Head of caudate nucleus (tissue), 42 donors: ENCODE measurements at regions not wholly inside any gene's neighbourhood (a gene's known extent, or its start where the extent isn't known, plus 50 kb on each side); places are given as distances from the start of the nearest gene placed in this dataset.
"Not testable (repeated sequence)": the region's sequence is repeated elsewhere in the genome, so short reads cannot be mapped to it uniquely, and the experiment has no call there.

Source experiments
- DNase-seq, 42 donors: peaks; one replicate each; pipeline versions ENCODE4 v3.0.0 to v3.0.0-alpha.2; 2020 to 2021; ENCODE audit warnings: mixed read lengths in 7 of 42
- intact Hi-C: fragments of 100-400 bp; cut with DNase I; formaldehyde crosslinking; loops from one replicate; pipeline ENCODE4 v1.15.0; 2022

DNA sequence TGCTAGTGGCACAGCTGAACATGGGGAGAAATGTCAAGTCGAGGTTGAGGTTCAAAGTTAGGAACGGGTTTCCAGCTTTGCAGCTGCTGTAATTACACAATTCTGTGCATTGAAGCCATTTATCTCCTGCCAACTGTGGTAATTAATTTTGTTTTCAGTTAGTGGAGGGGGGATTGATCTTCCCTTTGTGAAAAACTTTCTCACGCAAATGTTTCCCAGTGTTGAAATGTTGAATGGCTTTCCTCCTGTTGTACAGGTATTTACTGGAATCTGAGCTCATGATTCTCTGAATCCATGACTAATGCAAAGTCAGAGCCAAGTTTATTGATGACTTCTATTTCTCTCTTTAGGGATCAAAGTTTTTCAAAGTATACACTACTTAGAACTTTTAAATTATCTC is 198.4 kb upstream of the SLC35B3 start:
- intact Hi-C loops = no loop called here
- no peak for DNase-seq

DNA sequence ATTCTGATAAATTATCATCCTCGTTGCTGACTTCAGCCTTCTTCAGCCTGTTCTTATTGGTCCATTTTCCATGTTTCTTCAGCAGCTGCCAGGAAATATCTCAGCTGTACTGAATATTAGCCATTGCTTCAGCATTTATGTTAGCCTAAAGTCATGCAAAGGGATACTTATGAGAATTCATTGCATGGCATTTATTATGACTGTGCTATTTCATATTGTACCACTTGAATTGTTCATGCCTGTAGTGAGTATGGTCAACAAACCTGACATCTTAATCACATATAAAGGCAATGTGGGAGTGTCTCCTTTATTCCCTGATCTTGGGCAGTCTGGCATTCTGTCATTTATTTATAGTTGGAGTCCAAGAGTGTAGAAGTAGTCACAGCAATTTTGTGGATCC is 193.4 kb upstream of the SLC35B3 start:
- no peak for DNase-seq
- intact Hi-C loops = no loop called here

DNA sequence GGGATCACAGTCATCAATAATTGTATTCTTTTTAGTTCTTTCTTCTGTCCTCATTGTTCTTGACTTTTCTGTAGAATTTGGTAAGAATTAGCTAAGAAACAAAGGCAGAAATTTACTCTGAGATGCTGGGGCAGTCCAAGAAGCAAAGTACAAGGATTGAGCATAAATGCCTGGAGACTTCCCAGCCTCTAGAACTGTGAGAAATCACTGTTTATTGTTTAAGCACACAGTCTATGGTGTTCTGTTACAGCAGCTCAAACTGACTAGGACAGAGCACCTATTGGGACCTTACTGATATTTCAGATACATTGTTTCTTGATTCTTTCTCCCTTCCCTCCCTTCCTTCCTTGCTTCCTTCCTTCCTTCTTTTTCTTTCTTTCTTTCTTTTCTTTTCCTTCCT is 192.7 kb upstream of the SLC35B3 start:
- DNase-seq = no peak
- intact Hi-C loops = no loop called here

DNA sequence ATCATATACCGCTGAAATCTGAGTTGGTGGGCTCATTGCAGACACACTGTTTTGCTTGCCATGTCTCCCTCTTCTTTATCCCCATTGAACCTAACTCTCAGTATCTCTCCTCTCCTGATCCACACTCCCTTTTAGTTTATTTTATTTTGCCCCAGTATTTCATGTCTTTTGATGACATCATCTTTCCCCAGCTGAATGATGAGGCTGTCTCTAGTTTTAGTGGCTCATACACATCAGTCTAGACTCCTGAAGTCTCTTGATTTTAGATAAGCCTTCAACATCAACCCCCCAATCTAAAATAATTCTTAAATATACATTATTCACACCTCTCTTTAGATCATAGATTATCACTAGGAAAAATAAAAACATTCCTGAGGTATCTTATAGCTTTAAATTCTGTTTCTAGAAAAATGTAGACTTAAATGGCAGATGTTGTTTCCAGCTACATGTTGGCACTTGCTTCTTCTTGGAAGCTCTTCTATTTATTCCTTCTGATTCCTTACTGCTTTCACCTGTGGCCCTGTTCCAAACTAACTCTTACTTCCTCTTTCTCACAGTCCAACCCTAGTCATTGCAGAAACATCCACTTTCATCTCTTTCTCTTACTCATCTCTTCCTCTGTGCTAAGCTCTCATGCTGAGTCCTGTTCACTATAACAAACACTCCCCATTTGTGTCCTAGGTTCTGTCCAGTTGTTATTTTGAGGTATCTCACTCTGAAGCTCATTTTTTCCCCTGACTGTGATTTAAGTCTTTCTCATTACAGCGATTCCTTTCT is 191.9 kb upstream of the SLC35B3 start:
- DNase-seq = no peak
- intact Hi-C loops = no loop called here

DNA sequence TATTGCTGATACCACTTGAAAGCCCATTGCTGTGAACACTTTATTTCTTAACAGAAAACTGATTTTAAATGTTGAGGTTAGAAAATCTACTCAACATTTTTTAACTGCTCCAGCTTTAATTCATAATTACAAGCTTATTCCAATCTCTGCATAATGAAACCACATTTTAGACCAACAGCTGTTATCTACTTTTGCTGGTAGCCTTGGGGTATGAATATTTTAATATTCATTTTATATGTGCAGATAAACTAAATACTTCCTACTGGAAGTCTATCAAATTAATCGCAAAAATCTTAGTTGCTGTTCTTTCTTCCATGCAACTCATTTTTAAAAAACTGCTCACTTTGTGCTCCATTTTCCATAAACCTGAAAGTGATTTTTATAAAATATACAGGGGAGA is 189.3 kb upstream of the SLC35B3 start:
- intact Hi-C loops = no loop called here
- DNase-seq = no peak

DNA sequence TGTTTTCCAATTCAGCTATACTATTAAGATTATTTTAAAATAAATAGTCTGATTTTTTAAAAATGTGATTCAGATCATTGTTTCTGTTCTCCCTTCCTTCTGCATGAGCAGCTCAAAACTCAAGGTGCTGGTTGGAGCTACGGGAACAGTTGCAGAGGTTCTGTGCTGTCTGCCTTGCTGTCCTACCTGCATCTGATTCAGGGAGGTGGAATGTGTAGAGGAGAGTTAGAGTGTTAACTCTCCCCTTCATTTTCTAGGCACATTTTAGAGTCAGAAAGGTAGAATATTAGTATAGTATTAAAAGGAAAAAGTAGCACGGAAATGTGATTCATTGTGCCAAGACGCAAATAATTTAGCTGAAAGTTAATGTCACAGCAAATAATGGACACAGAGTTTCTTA is 188.1 kb upstream of the SLC35B3 start:
- no peak for DNase-seq
- intact Hi-C loops = no loop called here

DNA sequence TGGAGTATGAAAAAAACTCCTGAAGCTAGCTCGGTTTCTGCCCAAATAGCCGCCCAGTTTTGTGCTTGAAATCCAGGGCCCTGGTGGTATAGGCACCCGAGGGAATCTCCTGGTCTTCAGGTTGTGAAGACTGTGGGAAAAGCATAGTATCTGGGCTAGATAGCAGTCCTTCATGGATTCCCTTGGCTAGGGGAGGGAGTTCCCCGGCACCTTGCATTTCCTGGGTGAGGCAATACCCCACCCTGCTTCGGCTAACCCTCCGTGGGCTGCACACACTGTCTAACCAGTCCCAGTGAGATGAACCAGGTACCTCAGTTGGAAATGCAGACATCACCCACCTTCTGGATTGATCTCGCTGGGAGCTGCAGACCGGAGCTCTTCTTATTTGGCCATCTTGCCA is 184.5 kb upstream of the SLC35B3 start:
- no peak for DNase-seq

DNA sequence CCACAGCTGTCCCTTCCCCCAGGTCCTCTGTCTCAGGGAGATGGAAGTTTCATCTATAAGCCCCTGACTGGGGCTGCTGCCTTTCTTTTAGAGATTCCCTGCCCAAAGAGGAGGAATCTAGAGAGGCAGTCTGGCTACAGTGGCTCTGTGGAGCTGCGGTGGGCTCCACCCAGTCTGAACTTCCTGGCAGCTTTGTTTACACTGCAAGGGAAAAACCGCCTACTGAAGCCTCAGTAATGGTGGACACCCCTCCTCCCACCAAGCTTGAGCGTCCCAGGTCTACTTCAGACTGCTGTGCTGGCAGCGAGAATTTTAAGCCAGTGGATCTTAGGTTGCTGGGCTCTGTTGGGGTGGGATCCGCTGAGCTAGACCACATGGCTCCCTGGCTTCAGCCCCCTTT is 184.1 kb upstream of the SLC35B3 start:
- DNase-seq, intact Hi-C loops: not testable (repeated sequence)

More for the DNA sequence above, 184.5 kb upstream of the SLC35B3 start:
- intact Hi-C loops = no loop called here

DNA sequence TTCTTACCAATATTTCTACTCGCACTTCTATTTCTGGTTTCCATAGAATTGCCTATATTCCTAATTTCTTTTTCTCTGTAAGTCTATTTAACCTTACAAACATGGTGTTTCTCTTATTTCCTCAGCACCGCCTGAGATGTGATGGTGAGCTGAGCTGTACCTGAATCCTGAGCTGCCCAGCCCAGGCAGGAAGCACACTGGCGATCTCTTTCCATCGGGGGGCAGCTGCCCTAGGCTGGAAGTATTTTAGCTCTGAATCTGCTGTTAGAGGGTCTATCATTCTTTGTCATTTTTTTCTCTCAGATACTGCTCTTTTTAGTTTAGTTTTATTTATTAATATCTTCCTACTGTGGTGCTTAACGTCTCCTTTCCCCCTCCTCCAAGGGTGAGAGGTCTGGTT is 173.4 kb upstream of the SLC35B3 start:
- no peak for DNase-seq
- intact Hi-C loops = no loop called here

DNA sequence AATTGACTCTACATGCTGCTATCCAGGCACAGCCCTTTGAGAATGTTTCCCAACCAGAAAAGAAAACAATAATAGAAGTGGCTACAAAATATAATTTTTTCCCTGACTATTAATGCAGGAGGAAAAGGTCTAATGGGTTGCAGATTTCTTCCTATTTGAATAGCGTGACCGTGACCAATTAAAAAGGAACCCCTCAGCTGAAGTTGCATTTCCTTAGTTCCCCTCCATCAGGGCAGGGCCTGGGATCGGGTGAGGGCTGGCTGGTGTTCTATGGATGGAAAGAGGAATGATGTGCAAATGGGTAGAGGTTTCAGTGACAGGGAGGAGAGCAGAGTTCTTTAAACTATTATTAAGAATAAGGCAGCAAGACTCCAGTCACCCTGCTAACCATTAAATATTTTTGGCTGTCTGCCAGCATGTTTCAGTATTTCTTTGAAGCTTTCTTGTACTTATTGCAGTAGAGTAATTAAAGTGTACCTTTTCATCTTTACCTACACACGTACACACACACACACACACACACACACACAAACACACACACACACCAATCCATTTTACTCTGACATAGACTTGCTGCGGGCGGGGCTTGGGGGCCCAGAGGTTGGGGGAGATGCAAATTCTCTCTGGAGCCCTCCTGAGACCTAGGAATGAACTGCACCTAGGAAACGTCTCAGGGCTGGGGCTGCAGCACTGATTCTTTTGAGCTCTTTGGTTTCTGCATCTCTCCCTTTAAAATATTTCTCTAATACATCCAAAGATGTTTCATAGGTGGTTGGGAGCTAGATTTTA is 154.8 kb upstream of the SLC35B3 start:
- intact Hi-C loops = no loop called here
- DNase-seq = no peak

DNA sequence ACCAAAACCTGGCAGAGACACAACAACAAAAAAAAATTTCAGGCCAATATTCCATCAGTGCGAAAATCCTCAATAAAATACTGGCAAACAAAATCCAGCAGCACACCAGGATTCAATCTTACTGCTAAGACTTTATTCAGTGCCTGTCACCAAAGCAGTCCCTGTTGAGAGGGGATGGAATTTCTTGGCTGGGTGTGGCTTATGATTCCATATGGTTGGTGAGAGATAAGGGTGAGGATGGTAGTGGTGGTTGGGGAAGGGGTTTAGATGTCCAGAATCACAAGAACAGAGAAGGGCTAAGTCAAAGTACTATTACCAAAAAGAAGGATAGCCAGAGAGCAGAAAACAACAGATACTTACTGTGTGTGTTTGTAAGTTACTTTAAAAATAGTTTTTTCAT is 152.8 kb upstream of the SLC35B3 start:
- intact Hi-C loops = no loop called here
- DNase-seq = no peak

DNA sequence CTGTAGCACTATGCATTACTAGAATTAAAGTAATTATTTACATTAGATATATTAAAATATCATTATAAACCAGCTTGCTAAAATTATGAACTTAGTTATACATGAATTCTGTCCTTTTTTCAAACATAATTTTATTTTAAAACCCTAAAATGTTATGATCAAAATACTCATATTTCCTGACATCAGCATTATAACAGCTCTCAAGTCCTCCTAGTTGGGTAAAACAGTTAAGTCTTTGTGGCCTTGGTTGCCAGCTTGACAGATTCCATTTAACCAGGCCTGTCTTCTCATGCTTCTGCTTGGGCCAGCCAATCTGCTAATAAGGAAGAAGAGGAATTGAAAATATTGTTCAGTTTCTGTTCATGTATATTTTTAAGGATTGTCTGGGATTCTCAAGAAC is 147.9 kb upstream of the SLC35B3 start:
- DNase-seq = no peak
- intact Hi-C loops = no loop called here

DNA sequence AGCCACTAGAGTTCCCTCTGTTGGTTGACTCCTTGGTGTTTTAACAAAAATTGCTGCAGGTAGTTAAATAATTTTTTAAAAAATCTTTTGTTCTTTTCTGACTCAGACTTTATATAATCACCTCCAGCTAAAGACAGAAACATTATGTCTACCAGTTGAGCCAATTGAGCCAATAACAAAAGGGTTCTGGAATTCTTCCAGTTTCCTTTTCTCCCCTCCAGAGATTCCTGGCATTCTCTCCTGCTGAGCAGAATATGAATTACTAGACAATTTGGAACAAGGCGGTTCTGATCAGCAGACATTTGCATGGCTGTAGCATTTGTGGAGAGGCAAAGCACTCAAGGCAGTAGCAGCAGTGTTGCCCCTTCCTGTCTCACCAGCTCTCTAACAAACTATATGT is 144.0 kb upstream of the SLC35B3 start:
- intact Hi-C loops = no loop called here
- no peak for DNase-seq

DNA sequence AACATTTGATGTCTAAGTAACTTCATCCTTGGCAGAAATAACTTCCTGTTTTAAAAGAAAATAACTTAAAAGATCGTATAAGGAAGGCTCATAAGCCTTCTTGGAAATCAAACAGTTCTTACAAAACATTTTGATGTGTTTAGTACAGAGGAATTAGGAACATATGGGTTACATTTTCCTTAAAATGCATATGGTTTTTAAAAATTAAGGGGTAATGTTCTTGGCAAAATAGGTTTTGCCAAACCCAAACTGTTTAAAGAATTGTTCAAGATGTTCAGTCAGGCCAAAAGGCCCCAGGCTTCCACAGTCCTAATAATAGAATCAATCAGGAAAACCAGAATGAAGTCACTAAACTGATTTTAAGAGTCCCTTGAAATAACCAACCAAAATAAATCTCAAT is 142.7 kb upstream of the SLC35B3 start:
- no peak for DNase-seq
- intact Hi-C loops = no loop called here

DNA sequence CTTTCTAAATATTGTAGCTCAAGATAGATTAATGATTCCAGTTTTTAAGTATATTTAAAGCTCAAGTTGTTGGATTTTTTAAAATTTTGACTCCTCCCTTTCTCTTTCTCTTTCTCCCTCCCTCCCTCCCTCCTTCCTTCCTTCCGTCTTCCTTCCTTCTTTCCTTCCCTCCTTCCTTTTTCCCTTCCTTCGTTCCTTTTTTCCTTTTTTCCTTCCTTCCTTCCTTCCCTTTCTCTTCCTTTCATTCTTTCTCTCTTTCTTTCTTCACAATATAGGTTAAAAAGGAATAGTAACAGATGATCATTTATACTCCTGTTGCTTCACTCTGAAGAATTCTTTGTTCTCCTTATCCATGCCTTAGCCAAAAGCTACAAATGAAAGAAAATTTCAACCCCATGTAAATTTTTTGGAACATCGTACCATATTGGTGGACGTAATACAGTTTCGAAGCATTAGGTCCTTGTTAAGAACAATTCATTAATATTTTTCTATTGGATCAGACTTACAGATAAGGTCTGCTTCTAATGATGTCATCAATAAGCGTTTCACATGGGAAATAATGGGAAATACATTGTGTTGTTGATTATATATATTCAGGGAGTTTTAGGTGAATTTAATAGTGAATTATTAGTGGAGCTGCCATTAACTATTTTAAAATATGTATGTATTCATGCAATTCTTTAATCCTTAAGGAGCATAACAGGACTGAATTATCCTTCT is 139.6 kb upstream of the SLC35B3 start:
- DNase-seq = no peak
- intact Hi-C loops = no loop called here

DNA sequence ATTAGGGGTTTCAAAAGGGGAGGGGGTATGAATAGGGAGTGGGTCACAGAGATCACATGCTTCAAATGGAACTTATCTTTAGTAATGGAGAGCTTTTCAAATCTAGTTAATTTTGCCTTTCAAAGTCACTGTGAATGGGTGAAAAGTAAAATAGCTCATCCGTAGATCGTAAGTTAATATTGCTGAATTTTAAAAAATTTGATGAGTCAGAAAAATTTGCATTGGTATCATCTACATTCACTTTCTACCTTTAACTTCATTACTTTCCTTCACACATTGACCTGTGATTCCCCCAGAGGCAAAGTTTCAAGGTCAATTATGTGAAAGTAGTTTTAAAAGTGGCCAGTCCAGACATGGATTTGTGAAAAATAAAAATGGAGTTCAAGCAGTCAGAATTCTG is 139.0 kb upstream of the SLC35B3 start:
- intact Hi-C loops = no loop called here

DNA sequence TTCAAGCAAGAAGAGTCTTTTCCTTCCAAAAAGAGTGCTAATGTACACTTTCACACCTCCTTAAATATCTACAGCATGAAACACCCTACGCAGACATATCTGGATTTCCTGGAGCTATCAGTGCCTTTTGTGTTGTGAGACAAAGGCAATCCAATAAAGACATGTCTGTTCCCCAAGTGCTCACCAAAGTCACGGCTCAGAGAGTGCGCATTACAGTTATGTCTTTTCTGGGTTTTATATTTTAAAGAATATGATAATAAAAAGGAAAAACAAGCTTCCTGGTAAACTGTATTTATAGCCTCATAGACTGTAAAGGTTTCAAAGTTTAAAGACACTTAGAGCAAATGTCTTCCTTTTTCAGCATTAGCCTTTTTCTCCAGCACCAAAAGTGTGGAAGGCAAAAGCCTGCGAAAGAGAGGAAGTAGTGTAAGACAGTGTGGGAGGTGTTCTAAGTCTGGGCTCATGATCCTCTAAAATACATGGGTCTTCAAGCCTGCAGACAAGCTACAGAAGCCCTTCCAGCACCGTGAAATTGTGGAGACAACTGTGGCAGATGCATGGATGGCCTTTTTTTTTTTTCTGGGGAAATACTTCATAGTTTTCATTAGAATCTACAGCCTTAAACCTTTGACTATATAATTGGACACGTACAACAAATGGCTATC is 135.0 kb upstream of the SLC35B3 start:
- intact Hi-C loops = no loop called here
- no peak for DNase-seq

More for the DNA sequence above, 139.0 kb upstream of the SLC35B3 start:
- no peak for DNase-seq

DNA sequence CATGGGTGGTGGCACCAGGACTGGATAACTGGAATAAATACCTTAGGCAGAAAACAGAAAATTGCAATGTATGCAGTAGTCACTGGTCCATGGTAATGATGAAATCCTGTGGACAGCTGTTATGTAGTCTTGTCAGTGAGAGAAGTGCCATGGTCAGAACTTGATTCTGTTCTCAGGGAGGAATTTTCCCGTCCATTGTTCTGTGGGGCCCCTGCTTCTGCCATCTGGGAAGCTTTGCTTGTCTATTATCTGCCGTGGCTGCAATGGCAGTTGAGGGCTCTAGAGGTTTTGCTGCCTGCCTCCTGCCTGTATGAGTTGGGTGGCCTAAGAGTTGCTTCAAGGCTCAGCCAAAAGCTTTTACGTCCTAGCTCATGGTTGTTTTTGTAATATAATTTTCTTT is 126.8 kb upstream of the SLC35B3 start:
- DNase-seq = no peak
- intact Hi-C loops = no loop called here

DNA sequence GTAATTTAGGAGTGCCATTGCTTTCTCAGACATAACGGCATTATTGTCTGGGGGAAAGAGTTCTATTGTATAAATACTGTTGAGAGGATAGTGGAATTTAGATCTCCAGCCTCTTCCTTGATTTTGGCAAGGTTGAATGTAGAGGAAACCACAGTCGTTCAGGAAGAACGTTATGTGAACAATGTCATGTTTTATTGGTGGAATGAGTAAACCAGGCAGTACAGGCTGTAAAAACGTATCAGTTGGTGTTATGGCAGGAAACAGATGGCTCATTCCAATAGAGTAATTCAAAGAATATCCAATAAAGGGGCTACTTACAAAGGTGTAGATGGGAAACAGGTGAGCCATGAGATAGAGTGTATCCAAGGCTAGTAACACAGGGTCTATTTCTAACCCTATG is 123.6 kb upstream of the SLC35B3 start:
- intact Hi-C loops = no loop called here
- DNase-seq = no peak
